GM21390 (cell line): ENCODE measurements at regions not wholly inside any gene's neighbourhood (a gene's known extent, or its start where the extent isn't known, plus 50 kb on each side); places are given as distances from the start of the nearest gene placed in this dataset.

ENCODE experiments used
- ATAC-seq: cut with Tn5 transposase; IDR thresholded peaks from one replicate; pipeline ENCODE4 v1.9.1; 2021; ENCODE audit not compliant: unreplicated experiment

DNA sequence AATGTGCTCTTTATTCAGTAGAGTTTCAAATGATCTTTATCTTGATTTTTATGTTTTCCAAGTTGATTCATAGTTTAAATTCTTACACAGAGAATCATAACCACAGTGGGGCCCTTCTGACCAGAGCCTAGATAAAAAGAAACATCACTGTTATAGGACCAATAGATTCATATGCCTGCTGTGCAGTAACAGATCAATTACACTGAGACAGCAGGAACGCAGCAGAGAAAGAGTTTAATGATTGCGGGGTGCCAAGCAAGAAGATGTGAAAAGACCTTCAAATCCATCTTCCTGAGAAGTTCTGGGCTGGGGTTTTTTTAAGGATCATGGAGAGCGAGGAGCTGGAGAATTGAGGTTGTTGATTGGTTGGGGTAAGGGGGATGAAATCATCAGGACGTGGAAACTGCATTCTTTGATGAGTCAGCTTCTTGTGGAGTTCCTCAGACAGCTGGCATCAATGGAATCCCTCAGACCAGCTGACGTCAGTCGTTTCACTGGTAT is 346.6 kb downstream of the TBC1D4 start:
- ATAC-seq = no peak

DNA sequence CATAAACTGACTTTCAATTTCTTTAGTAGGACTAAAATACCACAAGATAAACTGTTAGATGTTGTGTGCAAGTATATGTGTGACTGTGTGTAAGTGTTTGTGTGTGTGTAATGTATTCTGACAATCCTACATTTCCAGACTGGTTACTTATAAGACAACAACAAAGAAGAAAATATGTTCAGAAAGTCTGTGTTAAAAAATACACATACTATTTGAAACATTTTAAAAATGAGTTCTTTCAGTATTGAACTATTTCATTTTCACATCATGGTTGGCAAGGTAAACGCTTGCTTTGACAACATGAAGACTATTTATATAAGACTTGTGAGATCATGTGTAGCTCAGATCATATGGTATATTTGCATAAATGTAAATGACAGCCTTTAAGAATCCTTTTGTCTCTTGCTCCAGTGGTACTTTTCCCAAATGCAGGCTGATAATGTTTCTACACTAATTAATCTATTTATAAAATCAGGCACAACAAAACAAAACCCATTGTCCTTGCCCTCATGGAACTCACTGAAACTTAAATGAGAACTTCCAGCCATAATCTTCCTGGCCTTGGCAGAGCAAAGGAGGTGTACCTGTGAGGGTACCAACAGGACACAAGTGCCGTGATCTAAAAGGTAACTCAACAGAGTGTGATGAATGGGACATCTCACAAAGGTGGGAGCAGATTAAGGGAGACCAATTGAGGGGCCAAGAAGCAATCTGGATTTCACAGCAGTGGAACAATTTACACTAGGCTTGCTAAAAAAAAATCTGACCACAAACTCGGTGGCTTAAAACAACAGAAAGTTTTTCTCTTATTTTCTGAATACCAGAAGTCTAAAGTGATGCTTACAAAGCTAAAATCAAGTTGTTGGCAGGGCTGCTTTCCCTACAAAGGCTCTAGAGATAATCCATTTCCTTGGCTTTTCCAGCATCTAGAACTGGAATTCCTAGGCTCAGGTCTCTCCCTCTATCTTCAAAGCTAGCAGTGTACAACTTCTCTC is 349.0 kb downstream of the TBC1D4 start:
- ATAC-seq = no peak

DNA sequence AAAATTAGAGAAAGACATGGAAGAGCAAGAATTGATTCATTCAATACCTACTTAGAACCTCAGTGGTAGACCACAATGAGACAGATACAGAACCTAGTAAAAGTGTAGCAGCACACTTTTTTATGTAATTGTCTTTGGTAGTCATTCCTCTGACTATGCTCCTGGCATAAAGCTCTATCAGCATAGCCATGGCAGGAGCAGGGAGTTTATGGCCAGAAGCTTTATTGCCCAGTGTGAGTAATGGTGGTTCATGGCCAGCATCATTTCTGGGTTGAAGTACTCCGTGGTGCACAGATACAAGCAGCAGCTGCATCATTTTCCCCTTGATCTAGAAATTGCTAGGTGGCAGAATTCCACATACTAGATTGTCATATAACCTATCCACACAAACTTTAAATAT is 352.6 kb downstream of the TBC1D4 start:
- no peak for ATAC-seq

DNA sequence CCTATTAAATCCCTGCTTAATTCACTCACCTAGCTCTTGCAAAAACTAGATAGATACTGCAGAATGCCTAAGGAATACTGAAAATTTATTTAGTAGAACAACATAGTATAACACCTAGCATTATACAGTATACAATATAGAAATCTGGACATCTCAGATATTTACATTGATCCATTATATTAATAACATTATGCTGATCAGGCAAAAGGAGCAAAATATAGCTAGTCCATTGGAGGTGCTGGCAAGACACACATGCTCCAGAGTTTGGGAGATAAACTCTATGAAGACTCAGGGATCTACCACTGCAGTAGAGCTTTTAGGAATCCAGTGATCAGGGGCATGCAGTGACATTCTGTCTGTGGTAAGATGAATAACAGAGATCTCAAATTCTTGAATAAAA is 357.6 kb downstream of the TBC1D4 start:
- ATAC-seq = no peak

DNA sequence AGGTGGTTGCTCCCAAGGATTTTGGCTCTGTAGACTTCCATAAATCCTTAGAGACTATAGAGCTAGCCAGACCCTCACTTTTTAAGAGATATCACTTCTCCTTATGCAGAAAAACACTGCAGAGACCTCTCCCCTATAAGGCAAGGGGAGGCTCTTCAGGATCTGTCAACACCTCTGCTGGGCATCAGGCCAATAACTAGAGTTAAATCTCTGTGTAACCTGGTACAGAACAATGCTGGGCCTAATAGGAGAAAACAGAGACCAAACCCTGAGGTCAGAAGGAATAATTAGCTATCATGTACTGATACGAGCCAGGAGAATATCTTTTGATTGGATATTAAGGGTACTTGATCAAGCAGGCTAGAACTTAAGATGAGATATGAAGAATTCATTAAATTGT is 358.5 kb downstream of the TBC1D4 start:
- no peak for ATAC-seq

DNA sequence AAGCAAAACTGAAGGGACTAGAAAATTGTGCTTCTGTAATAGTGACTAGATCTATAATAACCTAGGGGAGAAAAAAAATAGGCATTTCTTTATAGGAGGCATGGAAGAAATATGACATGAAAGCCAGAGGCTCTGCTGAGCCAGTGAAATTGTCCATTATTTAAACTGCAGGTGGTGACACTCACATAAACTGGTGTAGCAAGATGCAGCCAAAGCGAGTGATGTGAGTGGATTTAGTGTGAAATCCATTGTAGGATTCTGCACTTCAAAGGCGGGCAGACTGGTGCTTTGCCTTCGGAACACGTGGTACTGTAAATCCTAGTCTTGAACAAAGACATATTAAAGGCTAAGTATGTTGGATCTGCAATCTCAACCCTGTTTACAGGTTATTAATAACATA is 361.9 kb downstream of the TBC1D4 start:
- no peak for ATAC-seq

DNA sequence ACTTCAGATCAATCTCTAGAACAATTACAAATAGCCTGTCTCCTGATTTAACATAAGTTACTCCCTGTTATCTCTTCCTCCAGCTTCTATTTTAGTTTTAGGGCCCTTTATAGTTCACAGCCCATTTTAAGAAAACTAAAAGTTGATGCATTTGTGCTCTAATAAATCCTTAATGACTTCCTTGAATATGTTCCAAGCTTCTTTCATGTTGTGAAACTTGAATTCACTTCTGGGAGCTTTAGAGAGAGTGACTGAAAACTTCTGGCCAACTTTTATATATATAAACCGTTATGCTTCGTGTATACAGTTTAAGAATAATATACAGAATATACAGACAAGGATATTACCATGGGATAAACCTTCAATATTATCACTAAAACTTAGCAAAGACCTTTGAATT is 366.8 kb downstream of the TBC1D4 start:
- no peak for ATAC-seq

DNA sequence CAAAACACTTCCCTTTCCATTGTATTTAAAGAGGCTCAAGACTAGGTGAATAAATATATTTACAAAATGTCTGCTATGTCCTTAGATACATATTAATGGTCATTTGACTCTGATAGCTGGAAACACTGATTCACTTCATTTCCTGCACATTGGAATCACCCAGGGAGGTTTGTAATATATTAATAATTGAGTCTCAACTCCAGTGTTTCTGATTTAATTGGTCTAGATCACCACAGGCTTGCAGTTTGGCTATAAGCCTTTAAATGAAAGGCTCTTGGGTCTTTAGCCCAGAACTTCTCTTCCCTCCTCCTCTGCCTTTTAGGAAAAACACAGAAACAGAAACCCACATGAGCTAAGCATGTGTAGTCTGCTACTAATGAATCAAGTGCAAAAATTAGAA is 378.0 kb downstream of the TBC1D4 start:
- ATAC-seq = no peak

DNA sequence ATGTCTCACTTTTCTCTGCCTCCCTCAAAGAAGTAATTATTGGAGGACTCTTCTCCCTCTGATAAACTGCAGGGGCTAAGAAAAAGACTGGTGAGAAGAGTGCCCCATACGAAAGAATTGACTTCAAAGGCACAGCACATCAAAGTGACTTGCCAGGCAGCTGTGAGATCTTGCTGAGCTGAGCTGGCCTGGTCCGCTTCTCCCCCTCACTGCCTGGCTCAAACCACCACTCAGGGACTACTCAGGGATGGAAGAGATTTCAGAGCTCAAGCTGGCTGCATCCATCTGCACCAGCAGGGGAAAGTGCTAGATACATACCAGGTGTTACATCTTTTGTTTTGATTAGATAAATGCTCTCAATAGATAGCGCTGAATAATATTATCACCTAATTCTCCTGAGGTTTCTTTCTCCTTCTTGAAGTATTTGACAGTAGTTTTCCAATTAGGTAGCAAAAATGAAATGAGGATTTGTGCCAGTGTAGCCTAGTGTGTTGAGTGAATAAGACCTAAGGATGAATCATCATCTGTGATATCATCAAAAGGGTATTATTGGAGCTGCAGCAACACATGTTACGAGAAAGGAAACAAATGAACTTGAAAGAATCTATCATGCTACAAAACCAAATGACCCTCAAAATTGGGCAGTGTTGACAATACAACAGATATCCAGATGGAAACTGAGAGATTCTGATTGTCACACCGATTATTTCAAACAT is 379.8 kb downstream of the TBC1D4 start:
- ATAC-seq = no peak

DNA sequence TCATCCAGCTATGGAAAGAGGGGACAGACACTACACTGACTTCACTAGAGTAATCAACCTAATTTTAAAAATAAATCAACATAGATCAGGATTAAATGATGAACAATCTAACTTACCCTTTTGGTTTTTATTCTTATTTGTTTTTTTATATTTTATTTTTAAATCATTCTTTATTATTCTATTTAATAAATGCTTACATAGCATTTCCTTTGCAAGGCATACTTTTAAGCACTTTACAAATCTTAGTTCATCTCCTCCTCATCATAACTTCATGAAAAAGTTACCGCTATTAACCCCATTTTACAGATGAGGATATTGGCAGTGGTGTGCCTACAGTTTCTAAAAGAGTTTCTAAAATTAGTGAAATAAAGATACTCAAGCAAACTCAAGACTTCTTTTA is 380.6 kb downstream of the TBC1D4 start:
- no peak for ATAC-seq

DNA sequence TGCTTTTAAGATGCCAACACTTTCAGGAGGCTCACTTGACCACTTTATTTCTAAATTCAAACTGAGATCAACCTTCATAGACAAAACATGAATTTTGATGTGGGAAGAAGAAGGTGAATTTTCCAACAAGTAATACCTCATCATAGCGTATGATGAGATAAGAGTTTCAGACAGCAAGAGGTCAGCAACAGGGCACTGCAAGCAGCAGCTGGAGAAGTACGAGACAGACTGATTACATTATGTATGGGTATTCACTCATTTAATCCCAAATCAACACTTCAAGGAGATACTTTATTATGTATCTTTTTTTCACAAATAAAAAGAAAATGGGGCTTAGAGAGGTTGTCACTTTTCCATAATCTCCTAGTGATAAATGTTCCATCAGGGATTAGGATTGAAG is 389.8 kb downstream of the TBC1D4 start:
- ATAC-seq = no peak

DNA sequence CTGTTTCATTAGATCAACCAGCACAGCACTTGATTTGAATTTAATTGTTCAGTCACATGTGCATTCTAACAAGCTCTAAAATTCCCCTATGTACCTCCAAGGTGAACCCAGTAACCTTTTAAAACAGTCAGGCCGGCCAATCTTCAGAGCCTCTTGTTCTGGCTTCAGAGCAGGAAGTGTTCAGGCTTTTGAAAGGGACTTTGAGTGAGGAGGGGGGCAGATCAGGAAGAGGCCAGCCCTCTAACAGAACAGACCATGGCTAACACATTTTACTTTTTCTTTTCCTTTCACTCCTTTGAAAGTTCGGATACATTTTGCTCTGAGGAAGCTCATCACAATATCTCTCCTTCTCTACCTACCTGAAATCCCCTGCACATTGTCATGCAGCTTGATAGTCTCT is 390.3 kb downstream of the TBC1D4 start:
- ATAC-seq = no peak

DNA sequence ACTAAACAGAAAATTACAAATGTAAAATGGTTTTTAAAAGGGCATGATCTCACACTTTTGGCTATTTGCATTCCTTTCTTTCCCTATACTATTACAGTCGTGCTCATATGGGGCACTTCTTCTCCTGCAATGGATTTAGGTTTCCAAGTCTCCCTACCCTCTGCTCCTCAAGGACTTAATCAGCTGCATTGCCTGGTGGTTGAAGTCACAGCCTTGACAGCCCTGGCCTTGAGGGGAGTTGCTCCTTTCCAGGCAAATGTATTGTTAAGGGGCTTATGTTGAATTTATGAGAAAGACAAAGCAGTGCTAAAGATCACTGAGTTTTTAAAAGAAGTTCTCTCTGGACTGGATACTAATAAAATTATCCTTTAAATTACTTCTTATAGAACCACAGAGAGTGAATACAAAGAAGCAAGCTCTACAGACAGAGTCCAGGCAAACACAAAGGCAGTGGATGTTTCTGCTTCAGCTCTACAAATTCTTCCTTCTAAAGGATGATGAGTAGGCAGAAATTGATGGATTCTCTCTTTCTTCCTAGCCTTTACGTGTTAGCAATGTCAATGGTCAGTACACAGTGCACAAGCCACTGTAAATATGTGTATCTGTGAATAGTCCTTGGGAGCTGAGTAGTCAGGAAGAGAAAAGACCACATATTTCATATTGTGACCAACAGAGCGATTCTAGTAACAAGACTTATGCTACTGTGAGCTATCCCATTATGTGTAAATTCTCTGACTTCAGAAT is 390.9 kb downstream of the TBC1D4 start:
- no peak for ATAC-seq

DNA sequence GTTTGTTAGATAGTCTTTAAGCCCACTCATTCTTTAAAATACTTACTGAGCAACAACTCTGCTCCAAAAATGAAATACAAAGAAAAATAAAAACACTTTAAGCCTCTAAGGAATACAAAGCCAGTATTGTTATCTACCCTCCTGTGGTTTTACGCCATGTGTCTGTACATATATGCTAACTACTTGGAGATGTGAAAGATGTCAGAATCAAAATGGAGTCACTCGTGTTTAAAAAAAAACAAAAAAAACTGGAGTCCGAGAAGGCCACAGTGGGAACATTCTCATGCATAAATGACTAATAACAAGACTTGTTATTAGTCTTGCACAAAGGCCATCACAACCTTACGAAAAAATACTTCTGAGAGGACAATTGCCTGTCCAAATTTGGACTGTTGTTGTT is 393.1 kb downstream of the TBC1D4 start:
- ATAC-seq = no peak

DNA sequence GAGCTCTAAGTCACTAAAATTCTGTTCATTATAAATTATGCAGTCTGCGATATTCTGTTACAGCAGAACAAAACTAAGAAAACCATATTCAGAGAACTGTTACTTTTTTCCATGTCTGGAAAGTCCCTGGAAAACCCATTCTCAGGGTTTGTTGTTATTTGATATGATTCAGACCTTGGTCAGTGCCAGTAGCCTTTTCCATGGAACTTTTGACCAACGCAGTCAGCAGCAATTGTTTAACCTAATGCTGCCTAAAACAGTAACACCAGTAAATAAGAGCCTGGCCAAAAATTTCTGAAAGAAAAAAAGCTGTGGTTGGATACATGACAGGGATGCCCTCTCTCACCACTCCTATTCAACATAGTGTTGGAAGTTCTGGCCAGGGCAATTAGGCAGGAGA is 402.7 kb downstream of the TBC1D4 start:
- ATAC-seq = no peak

DNA sequence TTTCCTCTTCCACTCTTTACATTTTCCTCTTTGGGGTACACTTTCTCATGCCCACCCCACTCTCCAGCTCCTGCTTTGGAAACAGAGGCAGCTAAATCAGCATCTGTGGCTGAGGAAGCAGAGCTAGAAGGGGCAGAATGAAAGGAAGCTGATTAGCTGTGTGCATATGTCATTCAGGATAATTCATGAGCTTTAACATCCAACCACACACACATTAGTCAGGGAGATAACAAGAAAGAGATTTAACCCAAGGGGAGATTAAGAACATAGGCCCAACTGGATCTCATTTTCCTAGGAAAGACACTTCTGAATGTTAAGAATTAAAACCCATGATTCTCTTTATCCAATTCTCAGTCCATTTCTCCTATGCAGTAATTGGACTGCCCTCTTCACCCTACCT is 405.5 kb downstream of the TBC1D4 start:
- ATAC-seq = no peak

DNA sequence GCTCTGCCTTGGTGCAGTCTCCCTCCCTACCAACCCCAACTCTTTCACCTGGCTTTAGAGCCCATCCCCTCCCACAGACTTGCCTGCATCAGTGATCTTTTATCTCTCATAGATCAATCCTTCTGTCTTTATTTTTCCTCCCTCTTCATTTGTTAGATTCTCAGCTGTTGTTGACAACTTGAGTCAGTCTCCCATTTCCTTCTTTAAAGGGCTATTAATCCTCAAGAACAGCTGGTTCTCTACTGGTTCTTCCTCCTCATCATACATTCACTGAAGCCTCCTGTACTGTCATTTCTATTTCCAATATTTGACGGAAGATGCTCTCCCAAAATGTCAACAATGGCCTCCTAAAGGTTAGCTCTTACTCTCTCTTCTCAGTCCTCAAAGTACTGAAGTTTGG is 408.2 kb downstream of the TBC1D4 start:
- no peak for ATAC-seq

DNA sequence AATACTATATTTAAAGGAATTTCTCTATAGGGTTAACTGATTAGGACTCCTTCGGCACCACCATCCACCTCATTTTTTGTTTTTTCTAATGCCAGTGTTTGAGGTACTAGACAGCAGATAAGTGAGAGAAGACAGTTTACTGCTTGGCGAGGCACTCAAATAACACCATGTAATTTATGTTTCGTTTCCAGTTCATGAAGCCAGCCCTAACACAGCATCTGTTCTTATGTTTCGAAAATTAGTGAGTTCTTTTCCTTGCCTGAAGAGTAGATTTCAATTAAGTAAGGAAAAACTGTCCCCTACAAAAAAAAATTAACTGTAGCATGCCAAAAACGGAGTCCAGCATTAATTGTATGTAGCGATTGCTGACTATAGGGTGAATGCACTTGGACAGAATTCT is 409.1 kb downstream of the TBC1D4 start:
- ATAC-seq = no peak

DNA sequence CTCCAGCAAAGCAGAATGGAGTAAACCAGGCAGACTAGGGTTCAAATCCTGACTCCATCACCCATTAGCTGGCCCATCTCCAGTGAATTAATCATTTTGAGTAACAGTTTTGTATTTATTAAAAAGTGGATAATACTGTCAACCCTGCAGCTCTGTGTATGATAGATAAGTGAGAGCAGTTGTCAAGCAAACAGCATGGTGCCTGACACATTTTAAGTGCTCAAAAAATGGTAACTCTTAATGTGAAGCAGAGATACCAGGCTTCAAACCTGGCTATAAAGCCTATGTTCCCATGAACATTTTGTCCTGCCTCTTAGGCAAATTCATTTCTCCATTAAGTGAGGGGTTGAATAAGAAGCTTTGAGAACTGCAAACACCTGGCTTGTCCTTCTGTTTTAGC is 409.6 kb downstream of the TBC1D4 start:
- no peak for ATAC-seq

DNA sequence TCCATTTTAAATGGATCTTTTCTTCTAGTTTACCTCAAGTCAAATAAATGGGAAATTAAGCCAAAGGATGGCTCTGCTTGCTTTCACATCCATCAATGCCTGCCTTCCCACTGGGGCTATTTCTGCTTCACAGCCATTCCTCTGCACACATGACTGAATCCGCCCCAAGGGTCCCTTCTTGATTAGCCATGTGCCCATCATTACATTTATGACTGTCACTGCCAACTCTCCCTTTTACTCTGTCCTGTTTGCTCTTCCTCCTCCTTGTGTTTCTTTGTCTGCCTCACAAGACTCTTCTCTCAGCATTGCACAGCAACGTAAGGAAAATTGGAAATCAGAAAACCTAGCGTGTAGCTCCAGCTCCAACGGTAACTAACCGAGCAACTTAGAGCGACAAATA is 410.2 kb downstream of the TBC1D4 start:
- no peak for ATAC-seq

DNA sequence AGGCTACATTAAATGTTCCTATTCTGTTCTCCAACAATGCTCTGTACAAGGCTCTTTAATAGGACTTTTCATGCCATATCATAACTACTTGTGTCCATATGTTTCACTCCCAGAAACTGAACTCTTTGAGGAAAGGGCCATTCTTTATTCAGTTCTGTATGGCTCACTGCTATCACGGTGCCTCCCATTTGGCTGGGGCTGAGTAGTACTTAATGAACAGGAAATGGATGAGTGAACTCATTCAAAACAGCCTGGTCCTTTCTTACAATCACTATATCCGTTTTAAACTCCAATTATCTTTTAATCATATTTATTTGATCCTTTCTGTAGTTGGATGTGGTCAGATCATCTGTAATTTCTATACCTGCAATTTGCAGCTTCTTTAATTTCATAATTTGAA is 410.6 kb downstream of the TBC1D4 start:
- ATAC-seq = no peak
